Nephron progenitor cell (in vitro differentiated cells): ENCODE measurements at regions not wholly inside any gene's neighbourhood (a gene's known extent, or its start where the extent isn't known, plus 50 kb on each side); places are given as distances from the start of the nearest gene placed in this dataset.

Experiments used
- DNase-seq: peaks from one replicate; pipeline ENCODE4 v3.0.0; 2021
- H3K27ac Mint-ChIP-seq: 2 replicates; pipeline ENCODE4 v1.8.0; 2021; ENCODE audit warnings: mild to moderate bottlenecking, moderate library complexity, mixed read lengths
- H3K27me3 Mint-ChIP-seq: 2 replicates; pipeline ENCODE4 v1.8.0; 2021; ENCODE audit warnings: mild to moderate bottlenecking, low read depth, mixed read lengths; ENCODE audit not compliant: poor library complexity
- H3K36me3 Mint-ChIP-seq: 2 replicates; pipeline ENCODE4 v1.8.0; 2021; ENCODE audit warnings: low read depth, mixed read lengths
- H3K4me1 Mint-ChIP-seq: 2 replicates; pipeline ENCODE4 v1.8.0; 2021; ENCODE audit warnings: mixed read lengths
- H3K4me3 Mint-ChIP-seq: 2 replicates; pipeline ENCODE4 v1.8.0; 2021; ENCODE audit warnings: mild to moderate bottlenecking, moderate library complexity, mixed read lengths
- H3K9me3 Mint-ChIP-seq: 2 replicates; pipeline ENCODE4 v1.8.0; 2021; ENCODE audit warnings: mild to moderate bottlenecking, moderate library complexity, mixed read lengths
- TF ChIP-seq, protein P1 (sequence below): fragments of 200-600 bp; sonication (generic); IDR thresholded peaks from 2 replicates; pipeline ENCODE4 v1.5.0; 2021; ENCODE audit warnings: antibody characterized with exemption

- no peak overlapping the region for H3K4me3 Mint-ChIP-seq
- TF ChIP-seq, protein P1, sequence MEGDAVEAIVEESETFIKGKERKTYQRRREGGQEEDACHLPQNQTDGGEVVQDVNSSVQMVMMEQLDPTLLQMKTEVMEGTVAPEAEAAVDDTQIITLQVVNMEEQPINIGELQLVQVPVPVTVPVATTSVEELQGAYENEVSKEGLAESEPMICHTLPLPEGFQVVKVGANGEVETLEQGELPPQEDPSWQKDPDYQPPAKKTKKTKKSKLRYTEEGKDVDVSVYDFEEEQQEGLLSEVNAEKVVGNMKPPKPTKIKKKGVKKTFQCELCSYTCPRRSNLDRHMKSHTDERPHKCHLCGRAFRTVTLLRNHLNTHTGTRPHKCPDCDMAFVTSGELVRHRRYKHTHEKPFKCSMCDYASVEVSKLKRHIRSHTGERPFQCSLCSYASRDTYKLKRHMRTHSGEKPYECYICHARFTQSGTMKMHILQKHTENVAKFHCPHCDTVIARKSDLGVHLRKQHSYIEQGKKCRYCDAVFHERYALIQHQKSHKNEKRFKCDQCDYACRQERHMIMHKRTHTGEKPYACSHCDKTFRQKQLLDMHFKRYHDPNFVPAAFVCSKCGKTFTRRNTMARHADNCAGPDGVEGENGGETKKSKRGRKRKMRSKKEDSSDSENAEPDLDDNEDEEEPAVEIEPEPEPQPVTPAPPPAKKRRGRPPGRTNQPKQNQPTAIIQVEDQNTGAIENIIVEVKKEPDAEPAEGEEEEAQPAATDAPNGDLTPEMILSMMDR = no peak
- peaks cover 92% of the 10 kb centered on the region for H3K4me1 Mint-ChIP-seq
- DNase-seq = no peak
- H3K27me3 Mint-ChIP-seq = peaks cover 19% of the 10 kb centered on the region
- H3K9me3 Mint-ChIP-seq = no peaks in the 10 kb centered on the region
- peak overlapping the region; percentile 33 for H3K27ac Mint-ChIP-seq
- no peaks in the 10 kb centered on the region for H3K36me3 Mint-ChIP-seq
Measured at GRCh38 chr12:107241411-107241810, 148.1 kb upstream of the CRY1 start.

DNA sequence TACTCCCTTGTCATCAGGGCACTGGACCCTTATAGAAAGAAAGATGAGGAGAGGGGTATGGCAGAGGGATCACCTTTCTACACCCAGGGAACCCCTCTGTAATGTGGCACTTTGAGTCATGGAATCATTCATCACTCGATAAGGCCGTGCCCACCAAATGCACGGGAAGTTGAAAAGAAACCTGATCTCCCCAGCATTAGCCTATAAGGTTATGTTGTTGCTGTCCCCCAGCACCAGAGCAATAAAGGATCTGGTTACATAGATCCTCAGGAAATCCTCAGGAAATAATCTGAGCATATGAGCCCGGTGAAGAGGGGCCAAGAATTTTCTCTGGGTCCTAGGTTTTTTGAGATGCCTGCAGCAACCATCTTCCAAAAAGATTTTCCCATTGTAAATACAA lies 148.8 kb upstream of the CRY1 start:
- no peaks in the 10 kb centered on the region for H3K36me3 Mint-ChIP-seq
- peaks cover 89% of the 10 kb centered on the region for H3K4me1 Mint-ChIP-seq
- peaks cover 19% of the 10 kb centered on the region for H3K27me3 Mint-ChIP-seq
- peak overlapping the region; percentile 90 for H3K27ac Mint-ChIP-seq
- H3K4me3 Mint-ChIP-seq = peak overlapping the region; percentile 25
- no peaks in the 10 kb centered on the region for H3K9me3 Mint-ChIP-seq
- DNase-seq = peak; percentile 31
- TF ChIP-seq, protein P1 = no peak

- peaks cover 17% of the 10 kb centered on the region for H3K27me3 Mint-ChIP-seq
Measured at GRCh38 chr12:107243341-107243740, 150.0 kb upstream of the CRY1 start.

DNA sequence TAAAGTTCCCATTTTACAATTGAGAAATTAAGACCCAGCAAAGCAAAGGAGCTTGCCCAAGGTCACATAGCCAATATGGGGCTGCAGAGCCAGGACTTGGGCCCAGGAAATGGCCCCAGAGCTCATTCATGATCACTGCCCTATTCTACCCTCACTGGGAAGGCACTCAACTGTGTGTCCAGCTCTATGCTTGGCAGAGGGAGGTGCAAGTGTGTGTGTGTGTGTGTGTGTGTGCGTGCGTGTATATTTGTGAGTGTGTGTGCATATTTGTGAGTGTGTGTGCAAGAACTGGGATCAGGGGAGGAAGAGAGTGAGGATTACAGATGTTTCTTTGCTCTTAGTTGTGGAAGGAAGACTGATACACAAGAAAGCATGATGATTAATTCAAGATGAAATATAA lies 151.2 kb upstream of the CRY1 start:
- H3K27me3 Mint-ChIP-seq = peaks cover 20% of the 10 kb centered on the region
- no peak overlapping the region for H3K4me3 Mint-ChIP-seq
- no peaks in the 10 kb centered on the region for H3K36me3 Mint-ChIP-seq

More at GRCh38 chr12:107243341-107243740, 150.0 kb upstream of the CRY1 start:
- Mint-ChIP-seq H3K36me3 (no peaks in the 10 kb centered on the region), H3K4me1 (peaks cover 80% of the 10 kb centered on the region), H3K4me3 (peak overlapping the region; percentile 29), H3K27ac (peak overlapping the region; percentile 20), H3K9me3 (no peaks in the 10 kb centered on the region)
- DNase-seq = no peak
- TF ChIP-seq, protein P1 = no peak

GRCh38 chr12:107247650-107248049 lies 154.3 kb upstream of the CRY1 start:
- H3K4me1 Mint-ChIP-seq = peaks cover 54% of the 10 kb centered on the region
- H3K9me3 Mint-ChIP-seq = peaks cover 7% of the 10 kb centered on the region
- H3K4me3 Mint-ChIP-seq = no peak overlapping the region

More for the DNA sequence above, 151.2 kb upstream of the CRY1 start:
- Mint-ChIP-seq H3K27ac (no peak overlapping the region), H3K4me1 (peaks cover 84% of the 10 kb centered on the region), H3K9me3 (no peaks in the 10 kb centered on the region)
- TF ChIP-seq, protein P1 = no peak
- DNase-seq = no peak

DNA sequence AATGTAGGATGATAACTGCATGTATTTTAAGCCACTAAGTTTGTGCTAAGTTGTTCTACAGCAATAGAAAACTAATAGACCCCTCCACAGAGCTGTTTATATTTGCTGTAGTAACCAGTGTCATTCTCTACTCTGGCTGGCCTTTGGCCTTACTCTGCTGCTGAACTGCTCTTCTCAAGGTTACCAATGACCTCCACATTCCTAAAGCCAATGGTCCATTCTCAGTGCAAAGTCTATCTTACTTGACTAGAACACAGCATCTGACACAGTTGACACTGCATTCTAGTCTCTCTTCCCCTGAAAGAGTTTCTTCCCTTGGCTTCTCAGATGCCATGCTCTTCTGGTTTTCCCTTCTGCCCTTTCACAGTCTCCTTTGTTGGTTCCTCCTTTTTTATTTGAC lies 154.8 kb upstream of the CRY1 start:
- no peak for DNase-seq
- no peak overlapping the region for H3K4me3 Mint-ChIP-seq
- peaks cover 23% of the 10 kb centered on the region for H3K27me3 Mint-ChIP-seq
- TF ChIP-seq, protein P1 = no peak
- no peaks in the 10 kb centered on the region for H3K36me3 Mint-ChIP-seq
- peaks cover 8% of the 10 kb centered on the region for H3K9me3 Mint-ChIP-seq
- peaks cover 48% of the 10 kb centered on the region for H3K4me1 Mint-ChIP-seq
- H3K27ac Mint-ChIP-seq = no peak overlapping the region

More at GRCh38 chr12:107247650-107248049, 154.3 kb upstream of the CRY1 start:
- Mint-ChIP-seq H3K27ac (no peak overlapping the region), H3K27me3 (peaks cover 26% of the 10 kb centered on the region), H3K36me3 (no peaks in the 10 kb centered on the region)
- TF ChIP-seq, protein P1 = no peak
- no peak for DNase-seq
